ENCODE measurements at regions not wholly inside any gene's neighbourhood (a gene's known extent, or its start where the extent isn't known, plus 50 kb on each side); places are given as distances from the start of the nearest gene placed in this dataset.

DNA sequence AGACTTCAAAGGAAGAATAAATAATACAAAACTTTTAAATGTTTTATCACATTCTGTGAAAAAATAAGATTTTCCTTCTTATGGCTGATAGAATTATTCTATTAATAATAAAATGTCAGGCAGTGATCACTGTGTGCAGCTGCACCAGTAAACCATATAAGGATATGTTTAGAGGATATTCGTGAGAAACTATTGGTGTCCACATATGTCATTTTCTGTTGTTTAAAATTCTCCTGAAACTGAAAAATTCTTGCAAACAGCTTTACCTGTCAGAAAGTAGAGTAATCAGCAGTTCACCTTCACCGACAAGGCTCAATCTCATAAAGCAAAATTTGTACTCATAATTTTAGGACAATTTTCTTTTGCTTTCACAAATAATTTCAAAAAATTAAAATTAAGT is 170.1 kb upstream of the KCNH7 start:
- DNase-seq: no peak
- no peaks in the 10 kb centered on the region for H3K4me1 Mint-ChIP-seq (ENCODE audit: low read depth)
- H3K27me3 Mint-ChIP-seq (ENCODE audit: insufficient read depth): peaks cover 4% of the 10 kb centered on the region; the same call in 1 of the 2 replicates
- no peak overlapping the region for H3K4me3 Mint-ChIP-seq
- peaks cover 27% of the 10 kb centered on the region for H3K9me3 Mint-ChIP-seq
- H3K36me3 Mint-ChIP-seq (ENCODE audit: low read depth): no peaks in the 10 kb centered on the region
- no peak overlapping the region for H3K27ac Mint-ChIP-seq
- TF ChIP-seq CTCF (IDR thresholded peaks at IDR 0.05): no peak

DNA sequence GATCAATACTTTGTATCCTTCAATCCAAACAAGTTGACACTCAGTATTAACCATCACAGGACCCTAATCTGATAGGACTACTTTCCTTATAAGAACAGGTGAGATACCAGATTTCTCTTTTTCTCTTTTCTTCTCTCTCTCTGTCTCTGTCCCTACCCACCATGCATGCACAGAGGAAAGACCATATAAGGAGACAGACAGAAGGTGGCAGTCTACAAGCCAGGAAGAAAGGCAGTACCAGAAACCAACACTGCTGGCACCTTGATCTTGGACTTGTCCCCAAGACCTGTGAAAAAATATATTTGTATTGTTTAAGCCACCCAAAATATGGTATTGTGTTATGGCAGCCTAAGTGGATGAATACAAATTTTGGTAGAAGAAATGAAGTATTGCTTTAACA is 156.2 kb upstream of the KCNH7 start:
- no peak for TF ChIP-seq CTCF (IDR thresholded peaks at IDR 0.05)
- DNase-seq: no peak
- Mint-ChIP-seq H3K9me3 (peaks cover 56% of the 10 kb centered on the region), H3K27me3 (ENCODE audit: insufficient read depth) (no peaks in the 10 kb centered on the region; the same call in 1 of the 2 replicates), H3K27ac (no peak overlapping the region), H3K4me1 (ENCODE audit: low read depth) (no peaks in the 10 kb centered on the region), H3K4me3 (no peak overlapping the region), H3K36me3 (ENCODE audit: low read depth) (no peaks in the 10 kb centered on the region; the same call in 1 of the 2 replicates)

DNA sequence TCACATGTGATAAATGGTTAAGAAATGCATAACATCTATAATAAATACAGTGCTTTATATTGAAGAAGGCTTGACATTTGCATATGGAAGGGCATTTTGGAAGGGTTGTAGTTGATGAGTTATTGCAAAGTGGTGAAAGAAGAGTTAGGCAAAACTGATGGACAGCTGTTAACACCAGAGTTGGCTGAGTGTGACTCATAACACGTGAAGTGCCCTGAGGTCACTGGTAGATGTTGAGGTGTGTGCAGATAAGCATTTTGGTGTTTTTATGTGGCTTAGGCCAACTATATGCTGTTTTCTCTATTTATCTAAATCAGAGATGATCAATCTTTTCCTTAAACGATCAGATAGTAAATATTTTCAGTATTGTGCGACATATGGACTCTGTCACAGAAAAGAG is 154.3 kb upstream of the KCNH7 start:
- H3K4me1 Mint-ChIP-seq (ENCODE audit: low read depth): no peaks in the 10 kb centered on the region
- H3K4me3 Mint-ChIP-seq: no peak overlapping the region
- H3K27me3 Mint-ChIP-seq (ENCODE audit: insufficient read depth): no peaks in the 10 kb centered on the region; the same call in 1 of the 2 replicates
- peaks cover 62% of the 10 kb centered on the region for H3K9me3 Mint-ChIP-seq
- TF ChIP-seq CTCF (IDR thresholded peaks at IDR 0.05): no peak
- no peak for DNase-seq
- no peaks in the 10 kb centered on the region; the same call in 1 of the 2 replicates for H3K36me3 Mint-ChIP-seq (ENCODE audit: low read depth)
- no peak overlapping the region for H3K27ac Mint-ChIP-seq

- H3K36me3 Mint-ChIP-seq (ENCODE audit: low read depth): no peaks in the 10 kb centered on the region
- TF ChIP-seq CTCF (IDR thresholded peaks at IDR 0.05): no peak
- no peaks in the 10 kb centered on the region; the same call in 1 of the 2 replicates for H3K27me3 Mint-ChIP-seq (ENCODE audit: insufficient read depth)
Observed at GRCh38 chr2:162989507-162989906, 150.9 kb upstream of the KCNH7 start.

DNA sequence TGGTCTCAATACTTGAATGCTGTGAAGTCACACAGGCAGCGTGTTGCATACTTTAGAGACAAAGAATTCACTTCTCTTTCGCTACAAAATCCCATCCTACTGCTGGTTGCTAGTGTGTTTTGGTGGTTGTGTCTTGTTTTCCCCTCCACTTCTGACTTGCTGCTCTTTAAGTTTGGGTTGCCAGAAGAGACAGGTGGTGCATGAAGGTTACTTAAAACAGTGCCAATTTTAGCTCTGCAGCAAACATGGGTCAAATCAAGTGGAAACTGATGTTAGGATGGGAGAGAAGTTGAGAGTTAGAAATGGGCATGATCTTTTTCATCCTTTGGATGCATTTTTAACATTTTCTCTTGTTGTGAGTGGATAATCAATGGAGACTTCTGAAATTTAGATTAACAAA is 136.2 kb upstream of the KCNH7 start:
- Mint-ChIP-seq H3K27me3 (ENCODE audit: insufficient read depth) (no peaks in the 10 kb centered on the region), H3K4me1 (ENCODE audit: low read depth) (no peaks in the 10 kb centered on the region), H3K9me3 (peaks cover 11% of the 10 kb centered on the region), H3K4me3 (no peak overlapping the region), H3K36me3 (ENCODE audit: low read depth) (no peaks in the 10 kb centered on the region), H3K27ac (no peak overlapping the region)
- DNase-seq: no peak
- TF ChIP-seq CTCF (IDR thresholded peaks at IDR 0.05): no peak

More at GRCh38 chr2:162989507-162989906, 150.9 kb upstream of the KCNH7 start:
- DNase-seq: no peak
- H3K4me1 Mint-ChIP-seq (ENCODE audit: low read depth): no peaks in the 10 kb centered on the region
- no peak overlapping the region for H3K4me3 Mint-ChIP-seq
- H3K27ac Mint-ChIP-seq: no peak overlapping the region
- H3K9me3 Mint-ChIP-seq: peaks cover 44% of the 10 kb centered on the region

DNA sequence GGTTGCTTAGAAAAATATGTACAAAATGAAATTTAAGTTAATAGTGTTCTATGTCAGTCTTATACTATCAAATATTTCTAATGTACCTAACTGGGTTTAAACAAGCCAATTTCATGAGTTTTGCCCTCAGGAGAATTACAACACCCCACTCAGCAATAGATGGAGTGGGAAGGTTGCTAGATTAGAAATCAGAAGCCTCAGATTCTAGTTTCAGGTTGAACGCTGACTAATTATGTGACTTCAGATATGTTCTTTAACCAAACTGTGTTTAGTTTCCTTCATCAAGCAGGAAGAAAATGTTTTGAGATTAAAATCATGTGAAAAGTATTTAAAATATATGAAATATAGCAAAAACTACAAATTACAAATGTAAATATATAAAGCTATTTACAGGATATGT is 133.8 kb upstream of the KCNH7 start:
- H3K27ac Mint-ChIP-seq: no peak overlapping the region
- H3K4me1 Mint-ChIP-seq (ENCODE audit: low read depth): no peaks in the 10 kb centered on the region
- no peak for DNase-seq
- no peaks in the 10 kb centered on the region for H3K36me3 Mint-ChIP-seq (ENCODE audit: low read depth)
- peaks cover 14% of the 10 kb centered on the region for H3K9me3 Mint-ChIP-seq
- no peaks in the 10 kb centered on the region for H3K27me3 Mint-ChIP-seq (ENCODE audit: insufficient read depth)
- TF ChIP-seq CTCF (IDR thresholded peaks at IDR 0.05): no peak
- H3K4me3 Mint-ChIP-seq: no peak overlapping the region

All from HFFc6 (cell line).